ENCODE measurements at regions not wholly inside any gene's neighbourhood (a gene's known extent, or its start where the extent isn't known, plus 50 kb on each side); places are given as distances from the start of the nearest gene placed in this dataset.

DNA sequence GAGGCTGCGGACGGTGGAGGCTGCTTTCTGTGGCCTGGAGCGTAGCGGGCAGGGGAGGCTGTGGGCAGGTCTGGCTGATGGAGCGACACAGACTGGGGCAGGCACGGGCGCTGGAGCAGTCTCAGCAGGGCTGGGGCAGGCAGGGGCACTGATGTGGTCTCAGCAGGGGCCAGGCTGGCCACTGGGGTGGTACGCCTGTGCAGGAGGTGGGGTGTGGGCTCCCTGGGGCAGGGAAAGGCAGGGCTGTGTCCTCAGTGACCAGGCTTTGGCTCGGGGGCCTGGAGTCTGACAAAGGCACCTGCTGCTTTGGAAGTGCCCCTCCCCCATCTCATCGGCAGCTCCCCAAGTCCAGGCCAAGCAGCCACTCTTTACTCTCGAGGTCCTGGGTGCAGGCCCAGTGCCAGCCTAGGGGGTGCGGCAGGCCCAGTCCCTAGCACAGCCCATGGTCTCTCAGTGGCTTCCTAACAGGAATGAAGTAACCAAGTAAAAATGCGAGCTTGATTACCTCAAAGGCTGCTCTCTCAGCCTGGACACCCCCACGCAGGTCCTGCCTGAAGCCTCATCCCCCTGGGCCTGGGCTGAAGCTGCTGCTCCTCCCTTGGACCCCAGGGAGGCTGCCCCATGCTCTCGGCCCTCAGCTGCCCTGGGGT, 55.5 kb downstream of the ADRA2C start:
- no peak for DNase-seq (ENCODE audit: extremely low spot score)
- POLR2A ChIA-PET: no interaction called here
- TF ChIP-seq NFRKB (IDR thresholded peaks at IDR 0.05) (no peak), FOXM1 (IDR thresholded peaks at IDR 0.05; ENCODE audit: borderline replicate concordance) (no peak), L3MBTL2 (conservative IDR thresholded peaks at IDR 0.05) (no peak), SP1 (IDR thresholded peaks at IDR 0.05) (no peak), ARNT (IDR thresholded peaks at IDR 0.05) (no peak), ELF4 (IDR thresholded peaks at IDR 0.05) (no peak), BHLHE40 (IDR thresholded peaks at IDR 0.05; ENCODE audit: borderline replicate concordance) (no peak), HDGF (IDR thresholded peaks at IDR 0.05; ENCODE audit: borderline replicate concordance) (no peak), TARDBP (IDR thresholded peaks at IDR 0.05) (no peak), CTBP1 (IDR thresholded peaks at IDR 0.05; ENCODE audit: borderline replicate concordance) (no peak), SUZ12 (IDR thresholded peaks at IDR 0.05) (no peak), ZNF384 (IDR thresholded peaks at IDR 0.05) (no peak), FOXA1 (IDR thresholded peaks at IDR 0.05) (no peak), LEF1 (IDR thresholded peaks at IDR 0.05; ENCODE audit: borderline replicate concordance) (no peak), FOXK2 (IDR thresholded peaks at IDR 0.05) (no peak)
- TF ChIP-seq, protein P1, sequence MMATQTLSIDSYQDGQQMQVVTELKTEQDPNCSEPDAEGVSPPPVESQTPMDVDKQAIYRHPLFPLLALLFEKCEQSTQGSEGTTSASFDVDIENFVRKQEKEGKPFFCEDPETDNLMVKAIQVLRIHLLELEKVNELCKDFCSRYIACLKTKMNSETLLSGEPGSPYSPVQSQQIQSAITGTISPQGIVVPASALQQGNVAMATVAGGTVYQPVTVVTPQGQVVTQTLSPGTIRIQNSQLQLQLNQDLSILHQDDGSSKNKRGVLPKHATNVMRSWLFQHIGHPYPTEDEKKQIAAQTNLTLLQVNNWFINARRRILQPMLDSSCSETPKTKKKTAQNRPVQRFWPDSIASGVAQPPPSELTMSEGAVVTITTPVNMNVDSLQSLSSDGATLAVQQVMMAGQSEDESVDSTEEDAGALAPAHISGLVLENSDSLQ (IDR thresholded peaks at IDR 0.05): no peak
- CTCF ChIA-PET: interaction anchor here (0.6 to 0.8 kb wide), 2 partner anchors 17 to 56 kb away, joined by 3 read pairs; no protein-coding TSS in a partner anchor

DNA sequence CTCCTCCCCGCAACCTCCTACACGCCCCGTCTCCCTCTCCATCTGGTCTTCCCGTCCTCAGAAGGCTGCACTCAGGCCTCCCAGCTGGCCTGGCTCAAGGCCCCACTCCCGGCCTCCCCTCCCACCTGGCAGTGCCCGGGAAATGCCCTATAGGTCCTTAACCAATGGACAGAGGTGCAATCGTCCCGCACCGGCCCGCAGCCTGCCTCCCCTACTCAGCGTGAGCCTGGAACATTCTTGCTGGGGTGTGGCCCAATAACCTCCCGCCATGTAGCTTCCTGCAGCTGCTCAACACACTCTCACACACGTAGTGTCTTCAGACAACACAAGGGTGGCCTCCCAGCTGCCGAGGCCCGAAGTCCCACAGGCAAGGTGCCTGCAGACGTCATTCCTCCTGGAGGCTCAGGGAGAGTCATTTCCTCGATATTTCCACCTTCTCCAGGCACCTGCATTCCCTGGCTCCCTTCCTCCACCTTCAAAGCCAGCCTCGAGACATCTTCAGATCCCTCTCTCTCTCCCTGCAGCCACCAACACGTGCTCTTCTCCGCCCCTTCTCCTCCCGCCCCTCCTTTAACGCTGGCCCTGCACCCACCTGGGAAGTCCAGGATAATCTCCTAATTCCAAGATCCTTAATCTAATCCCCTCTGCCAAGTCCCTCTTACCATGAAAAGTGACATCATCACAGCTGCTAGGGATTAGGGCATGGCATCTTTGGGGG, 56.2 kb downstream of the ADRA2C start:
- no peak for TF ChIP-seq SP1 (IDR thresholded peaks at IDR 0.05)
- POLR2A ChIA-PET: no interaction called here
- CTCF ChIA-PET: no interaction called here
- DNase-seq (ENCODE audit: extremely low spot score): no peak

DNA sequence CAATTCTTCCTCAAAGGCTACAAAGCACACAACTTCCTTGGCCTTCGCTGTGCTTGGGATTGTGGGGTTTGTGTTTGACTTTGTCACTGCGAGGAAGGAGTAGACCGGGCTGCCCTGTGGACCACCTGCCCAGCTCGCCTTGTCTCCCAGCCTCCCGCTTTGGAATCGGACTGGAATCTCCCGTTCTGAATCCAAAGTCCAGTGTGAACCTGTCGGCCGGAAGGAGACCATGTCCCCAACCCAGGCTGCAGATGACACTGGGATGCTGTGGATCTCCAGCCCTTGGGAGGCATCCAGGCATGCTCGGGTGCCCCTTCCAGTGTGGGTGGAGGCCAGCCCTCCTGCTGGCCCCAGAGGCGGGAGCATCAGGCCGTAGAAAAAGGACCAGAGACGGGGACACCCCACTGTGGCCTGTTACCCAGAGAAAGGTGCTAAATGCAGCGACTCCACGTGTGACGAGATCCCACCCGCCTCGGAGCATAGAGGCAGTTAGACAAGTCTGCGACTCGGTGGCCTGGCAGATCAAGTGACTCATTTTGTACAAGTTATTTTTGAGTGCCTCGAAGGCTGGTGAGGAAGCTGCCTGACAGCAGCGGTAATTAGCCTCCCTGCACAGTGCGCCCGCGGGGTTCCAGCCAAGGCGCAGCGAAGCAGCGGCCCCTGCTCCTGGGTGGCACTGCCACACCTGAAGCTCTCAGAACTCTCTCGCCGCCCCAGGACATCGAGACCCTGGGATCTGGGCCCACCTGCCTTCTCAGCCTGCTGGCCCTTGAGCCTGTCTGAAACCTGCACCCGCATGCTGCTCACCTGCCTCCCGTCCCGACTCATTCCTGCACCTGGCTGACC, 57.5 kb downstream of the ADRA2C start:
- ChIA-PET POLR2A (no interaction called here), CTCF (no interaction called here)

DNA sequence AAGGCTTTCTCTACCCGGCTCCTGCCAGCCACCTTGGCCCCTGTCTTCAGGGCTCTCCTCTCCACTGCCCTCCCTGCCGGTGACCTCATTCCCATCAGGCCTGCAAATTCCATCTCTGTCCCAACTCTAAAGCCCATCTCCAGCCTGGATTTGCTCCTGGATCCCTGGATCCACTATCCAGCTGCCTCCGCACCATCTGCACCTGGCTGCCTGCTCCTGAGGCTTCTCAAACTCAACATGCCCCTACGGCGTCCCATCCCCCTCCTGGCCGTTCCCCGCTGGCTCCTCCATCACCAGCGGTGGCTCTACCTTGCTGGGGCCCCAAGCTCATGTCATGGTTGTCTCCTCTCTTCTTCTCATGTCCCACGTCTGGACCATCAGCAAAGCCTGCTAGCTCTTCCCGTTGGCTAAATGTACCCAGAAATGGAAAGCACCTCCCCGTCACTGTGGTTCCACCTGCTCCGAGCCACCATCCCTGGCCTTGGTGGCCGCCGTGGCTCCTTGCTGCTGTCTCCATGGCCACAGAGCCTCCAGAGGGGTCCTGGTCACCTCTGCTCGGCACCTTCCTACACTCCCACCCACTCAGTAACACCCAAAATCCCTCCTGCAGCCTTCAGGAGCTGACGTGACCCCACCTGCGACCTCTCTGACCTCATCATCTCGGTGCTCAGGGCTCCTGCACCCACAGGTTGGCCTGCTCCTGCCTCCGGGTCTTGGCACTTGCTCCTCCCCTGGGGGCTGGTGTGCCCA, 58.5 kb downstream of the ADRA2C start:
- no peak for DNase-seq (ENCODE audit: extremely low spot score)
- CTCF ChIA-PET: no interaction called here
- POLR2A ChIA-PET: no interaction called here
- TF ChIP-seq, protein P1 (IDR thresholded peaks at IDR 0.05): no peak
- TF ChIP-seq CTBP1 (IDR thresholded peaks at IDR 0.05; ENCODE audit: borderline replicate concordance): no peak
- TF ChIP-seq SP1 (IDR thresholded peaks at IDR 0.05): no peak
- TF ChIP-seq BHLHE40 (IDR thresholded peaks at IDR 0.05; ENCODE audit: borderline replicate concordance): no peak
- no peak for TF ChIP-seq LEF1 (IDR thresholded peaks at IDR 0.05; ENCODE audit: borderline replicate concordance)
- no peak for TF ChIP-seq FOXK2 (IDR thresholded peaks at IDR 0.05)
- TF ChIP-seq TARDBP (IDR thresholded peaks at IDR 0.05): no peak
- no peak for TF ChIP-seq FOXM1 (IDR thresholded peaks at IDR 0.05; ENCODE audit: borderline replicate concordance)
- TF ChIP-seq ZNF384 (IDR thresholded peaks at IDR 0.05): no peak
- TF ChIP-seq NFRKB (IDR thresholded peaks at IDR 0.05): no peak
- TF ChIP-seq L3MBTL2 (conservative IDR thresholded peaks at IDR 0.05): no peak
- TF ChIP-seq HDGF (IDR thresholded peaks at IDR 0.05; ENCODE audit: borderline replicate concordance): no peak
- no peak for TF ChIP-seq FOXA1 (IDR thresholded peaks at IDR 0.05)
- no peak for TF ChIP-seq ARNT (IDR thresholded peaks at IDR 0.05)
- no peak for TF ChIP-seq ELF4 (IDR thresholded peaks at IDR 0.05)
- TF ChIP-seq SUZ12 (IDR thresholded peaks at IDR 0.05): no peak

More for the DNA sequence above, 57.5 kb downstream of the ADRA2C start:
- DNase-seq (ENCODE audit: extremely low spot score): no peak
- no peak for TF ChIP-seq TARDBP (IDR thresholded peaks at IDR 0.05)
- TF ChIP-seq ELF4 (IDR thresholded peaks at IDR 0.05): no peak
- no peak for TF ChIP-seq SUZ12 (IDR thresholded peaks at IDR 0.05)
- no peak for TF ChIP-seq BHLHE40 (IDR thresholded peaks at IDR 0.05; ENCODE audit: borderline replicate concordance)
- TF ChIP-seq L3MBTL2 (conservative IDR thresholded peaks at IDR 0.05): no peak
- no peak for TF ChIP-seq CTBP1 (IDR thresholded peaks at IDR 0.05; ENCODE audit: borderline replicate concordance)
- no peak for TF ChIP-seq FOXK2 (IDR thresholded peaks at IDR 0.05)
- TF ChIP-seq ZNF384 (IDR thresholded peaks at IDR 0.05): no peak
- no peak for TF ChIP-seq ARNT (IDR thresholded peaks at IDR 0.05)
- no peak for TF ChIP-seq NFRKB (IDR thresholded peaks at IDR 0.05)
- TF ChIP-seq HDGF (IDR thresholded peaks at IDR 0.05; ENCODE audit: borderline replicate concordance): no peak
- TF ChIP-seq, protein P1 (IDR thresholded peaks at IDR 0.05): no peak
- no peak for TF ChIP-seq LEF1 (IDR thresholded peaks at IDR 0.05; ENCODE audit: borderline replicate concordance)
- no peak for TF ChIP-seq FOXA1 (IDR thresholded peaks at IDR 0.05)
- no peak for TF ChIP-seq SP1 (IDR thresholded peaks at IDR 0.05)

DNA sequence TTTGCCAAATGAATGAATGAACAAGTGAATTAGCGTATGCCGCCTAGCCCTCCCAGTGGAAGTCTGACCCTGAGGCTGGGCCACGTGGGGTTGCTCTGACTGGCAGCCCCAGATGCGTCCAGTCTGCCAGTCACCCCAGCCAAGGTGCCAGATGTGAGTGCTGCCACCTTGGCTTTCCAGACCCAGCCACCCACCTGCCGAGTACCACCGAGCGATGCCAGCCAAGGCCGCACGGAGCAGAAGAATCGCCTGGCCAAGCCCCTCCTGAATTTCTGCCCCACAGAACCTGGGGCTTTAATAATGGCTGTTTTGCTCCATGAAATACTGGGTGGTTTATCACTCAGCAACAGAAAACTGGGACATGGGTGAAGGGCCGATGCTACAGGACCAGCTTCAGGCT, 59.3 kb downstream of the ADRA2C start:
- ChIA-PET CTCF (no interaction called here), POLR2A (no interaction called here)
- no peak for TF ChIP-seq LEF1 (IDR thresholded peaks at IDR 0.05; ENCODE audit: borderline replicate concordance)
- no peak for TF ChIP-seq CTBP1 (IDR thresholded peaks at IDR 0.05; ENCODE audit: borderline replicate concordance)
- TF ChIP-seq ELF4 (IDR thresholded peaks at IDR 0.05): no peak

More for the DNA sequence above, 59.3 kb downstream of the ADRA2C start:
- no peak for DNase-seq (ENCODE audit: extremely low spot score)
